ENCODE measurements at regions not wholly inside any gene's neighbourhood (a gene's known extent, or its start where the extent isn't known, plus 50 kb on each side); places are given as distances from the start of the nearest gene placed in this dataset.

GRCh38 chr10:101297901-101298486, 56.0 kb upstream of the BTRC start:
- 7% methylated on average over 9 of the region's 9 CpGs for WGBS
- peaks cover 0 to 6% (median 0%) of the 10 kb centered on the region in 4 donors for H3K27me3 ChIP-seq (ENCODE audit: control insufficient read depth in 4 of 4, insufficient read depth in 4 of 4, low read length in 3 of 4)

GRCh38 chr10:101299211-101299610, 54.8 kb upstream of the BTRC start:
- no peak for TF ChIP-seq FOXA1 (IDR thresholded peaks at IDR 0.05)
- TF ChIP-seq TAF1 (conservative IDR thresholded peaks at IDR 0.05) = no peak
- TF ChIP-seq RAD21 (IDR thresholded peaks at IDR 0.05) = no peak
- no peak for TF ChIP-seq ZBTB33 (IDR thresholded peaks at IDR 0.05)
- no peak overlapping the region for H3K27ac ChIP-seq (ENCODE audit: low read depth in 1 of 2, low read length in 2 of 2)
- peaks cover 0 to 6% (median 2%) of the 10 kb centered on the region in 4 donors for H3K27me3 ChIP-seq (ENCODE audit: control insufficient read depth in 4 of 4, insufficient read depth in 4 of 4, low read length in 3 of 4)
- H3K9ac ChIP-seq (ENCODE audit: low read depth in 1 of 2, low read length in 2 of 2) = no peak overlapping the region
- no peak overlapping the region for H3K4me3 ChIP-seq (ENCODE audit: low read depth in 1 of 3, low read length in 3 of 3)
- no peaks in the 10 kb centered on the region for H3K4me1 ChIP-seq (ENCODE audit: control insufficient read depth in 4 of 4, insufficient read depth in 4 of 4, low read length in 3 of 4)
- H3K36me3 ChIP-seq (ENCODE audit: control insufficient read depth in 4 of 4, insufficient read depth in 3 of 4, low read depth in 1 of 4, low read length in 3 of 4) = no peaks in the 10 kb centered on the region
- DNase-seq (ENCODE audit: low spot score) = no peak
- H3K9me3 ChIP-seq (ENCODE audit: control insufficient read depth in 4 of 4, low read length in 3 of 4) = no peaks in the 10 kb centered on the region
- WGBS = 83% methylated on average over 6 of the region's 6 CpGs

More at GRCh38 chr10:101297901-101298486, 56.0 kb upstream of the BTRC start:
- no peak overlapping the region for H3K27ac ChIP-seq (ENCODE audit: low read depth in 1 of 2, low read length in 2 of 2)
- peak; percentile 75 for DNase-seq (ENCODE audit: low spot score)
- no peak overlapping the region for H3K9ac ChIP-seq (ENCODE audit: low read depth in 1 of 2, low read length in 2 of 2)
- peak; percentile 66 for TF ChIP-seq CTCF (IDR thresholded peaks at IDR 0.05; ENCODE audit: low read depth, low read length, missing input control)
- peak in 1 of 2 donors; percentile 45 for TF ChIP-seq RAD21 (IDR thresholded peaks at IDR 0.05)
- no peak for TF ChIP-seq YY1 (IDR thresholded peaks at IDR 0.05)
- no peaks in the 10 kb centered on the region for H3K36me3 ChIP-seq (ENCODE audit: control insufficient read depth in 4 of 4, insufficient read depth in 3 of 4, low read depth in 1 of 4, low read length in 3 of 4)
- no peak overlapping the region for H3K4me3 ChIP-seq (ENCODE audit: low read depth in 1 of 3, low read length in 3 of 3)
- no peaks in the 10 kb centered on the region for H3K4me1 ChIP-seq (ENCODE audit: control insufficient read depth in 4 of 4, insufficient read depth in 4 of 4, low read length in 3 of 4)
- H3K9me3 ChIP-seq (ENCODE audit: control insufficient read depth in 4 of 4, low read length in 3 of 4) = no peaks in the 10 kb centered on the region

- H3K9ac ChIP-seq (ENCODE audit: low read depth in 1 of 2, low read length in 2 of 2) = no peak overlapping the region
- H3K9me3 ChIP-seq (ENCODE audit: control insufficient read depth in 4 of 4, low read length in 3 of 4) = no peaks in the 10 kb centered on the region
- peaks cover 0 to 3% (median 1%) of the 10 kb centered on the region in 4 donors for H3K27me3 ChIP-seq (ENCODE audit: control insufficient read depth in 4 of 4, insufficient read depth in 4 of 4, low read length in 3 of 4)
- TF ChIP-seq REST (IDR thresholded peaks at IDR 0.05) = no peak
- TF ChIP-seq HNF4A (conservative IDR thresholded peaks at IDR 0.05) = no peak
- no peak for TF ChIP-seq FOXA2 (IDR thresholded peaks at IDR 0.05)
- TF ChIP-seq CTCF (IDR thresholded peaks at IDR 0.05; ENCODE audit: low read depth, low read length, missing input control) = peak; percentile 59
- TF ChIP-seq TAF1 (conservative IDR thresholded peaks at IDR 0.05) = no peak
- no peak for TF ChIP-seq EGR1 (IDR thresholded peaks at IDR 0.05; ENCODE audit: low read depth in 2 of 2)
- TF ChIP-seq ZBTB33 (IDR thresholded peaks at IDR 0.05) = no peak
- TF ChIP-seq RAD21 (IDR thresholded peaks at IDR 0.05) = peak; percentile 85 to 90
- TF ChIP-seq NR2F2 (IDR thresholded peaks at IDR 0.05) = no peak
- no peak for TF ChIP-seq FOXA1 (IDR thresholded peaks at IDR 0.05)
- TF ChIP-seq JUND (IDR thresholded peaks at IDR 0.05) = no peak
- TF ChIP-seq ATF3 (IDR thresholded peaks at IDR 0.05) = no peak
- no peak for TF ChIP-seq YY1 (IDR thresholded peaks at IDR 0.05)
- no peaks in the 10 kb centered on the region for H3K4me1 ChIP-seq (ENCODE audit: control insufficient read depth in 4 of 4, insufficient read depth in 4 of 4, low read length in 3 of 4)
- H3K4me3 ChIP-seq (ENCODE audit: low read depth in 1 of 3, low read length in 3 of 3) = no peak overlapping the region
- peak; percentile 53 for DNase-seq (ENCODE audit: low spot score)
- H3K27ac ChIP-seq (ENCODE audit: low read depth in 1 of 2, low read length in 2 of 2) = no peak overlapping the region
- WGBS = 20% methylated on average over 2 of the region's 2 CpGs
- H3K36me3 ChIP-seq (ENCODE audit: control insufficient read depth in 4 of 4, insufficient read depth in 3 of 4, low read depth in 1 of 4, low read length in 3 of 4) = no peaks in the 10 kb centered on the region
Observed at GRCh38 chr10:101301111-101301731, 52.7 kb upstream of the BTRC start.

Data from liver (tissue), 8 donors.